Trophoblast cell (in vitro differentiated cells and primary cell): ENCODE measurements at regions not wholly inside any gene's neighbourhood (a gene's known extent, or its start where the extent isn't known, plus 50 kb on each side); places are given as distances from the start of the nearest gene placed in this dataset.

ENCODE experiments used
- DNase-seq, 2 donors: peaks; one replicate each; pipeline ENCODE4 v3.0.0-alpha.2; 2016
- H2AFZ ChIP-seq: 2 replicates; pipeline ENCODE4 v1.6.1; 2013; ENCODE audit warnings: low read length, moderate library complexity, mild to moderate bottlenecking; ENCODE audit not compliant: insufficient read depth, poor library complexity
- H2AK5ac ChIP-seq: 2 replicates; pipeline ENCODE4 v1.6.1; 2013; ENCODE audit warnings: mild to moderate bottlenecking, low read length
- H2BK120ac ChIP-seq: 2 replicates; pipeline ENCODE4 v1.6.1; 2013; ENCODE audit warnings: low read length, mild to moderate bottlenecking, moderate library complexity; ENCODE audit not compliant: insufficient read depth, poor library complexity
- H2BK12ac ChIP-seq: 2 replicates; pipeline ENCODE4 v1.6.1; 2013; ENCODE audit warnings: mild to moderate bottlenecking, low read length, moderate library complexity
- H2BK5ac ChIP-seq: 2 replicates; pipeline ENCODE4 v1.6.1; 2013; ENCODE audit warnings: low read length, low read depth, moderate library complexity, mild to moderate bottlenecking; ENCODE audit not compliant: poor library complexity
- H3K14ac ChIP-seq: 2 replicates; pipeline ENCODE4 v1.6.1; 2013; ENCODE audit warnings: mild to moderate bottlenecking, low read length
- H3K18ac ChIP-seq: 2 replicates; pipeline ENCODE4 v1.6.1; 2013; ENCODE audit warnings: mild to moderate bottlenecking, low read length
- H3K23ac ChIP-seq: 2 replicates; pipeline ENCODE4 v1.6.1; 2013; ENCODE audit warnings: low read length
- H3K27ac ChIP-seq: 2 replicates; pipeline ENCODE4 v1.5.1; 2013; ENCODE audit warnings: low read depth, mild to moderate bottlenecking, inconsistent platforms, low read length, moderate library complexity
- H3K27me3 ChIP-seq: 2 replicates; pipeline ENCODE4 v1.6.1; 2013; ENCODE audit warnings: inconsistent platforms, mild to moderate bottlenecking, low read length, moderate library complexity; ENCODE audit not compliant: insufficient read depth
- H3K36me3 ChIP-seq, 2 experiments: 1 replicate in 1 of 2; 2 replicates in 1 of 2; pipeline ENCODE4 v1.6.1; 2013; ENCODE audit warnings: low read length in 2 of 2, mild to moderate bottlenecking in 2 of 2, moderate library complexity in 1 of 2; ENCODE audit not compliant: insufficient read depth in 2 of 2, control insufficient read depth in 1 of 2
- H3K4ac ChIP-seq: 2 replicates; pipeline ENCODE4 v1.6.1; 2013; ENCODE audit warnings: low read depth, mild to moderate bottlenecking, low read length, moderate library complexity
- H3K4me1 ChIP-seq, 2 experiments: 1 replicate in 1 of 2; 2 replicates in 1 of 2; pipeline ENCODE4 v1.6.1; 2013; ENCODE audit warnings: low read length in 2 of 2, mild to moderate bottlenecking in 2 of 2, moderate library complexity in 1 of 2; ENCODE audit not compliant: insufficient read depth in 2 of 2, control insufficient read depth in 1 of 2
- H3K4me2 ChIP-seq: 2 replicates; pipeline ENCODE4 v1.6.1; 2013; ENCODE audit warnings: inconsistent platforms, mild to moderate bottlenecking, low read length, moderate library complexity
- H3K4me3 ChIP-seq: 2 replicates; pipeline ENCODE4 v1.5.1; 2013; ENCODE audit warnings: mild to moderate bottlenecking, low read depth, low read length, inconsistent platforms
- H3K79me1 ChIP-seq: one replicate; pipeline ENCODE4 v1.6.1; 2013; ENCODE audit warnings: low read length
- H3K79me2 ChIP-seq: 2 replicates; pipeline ENCODE4 v1.6.1; 2013; ENCODE audit warnings: low read length, mild to moderate bottlenecking; ENCODE audit not compliant: control insufficient read depth, insufficient read depth, poor library complexity
- H3K9ac ChIP-seq: 2 replicates; pipeline ENCODE4 v1.6.1; 2013; ENCODE audit warnings: mild to moderate bottlenecking, low read length
- H3K9me3 ChIP-seq: 2 replicates; pipeline ENCODE4 v1.6.1; 2013; ENCODE audit warnings: low read depth, mild to moderate bottlenecking, control low read depth, inconsistent platforms, low read length; ENCODE audit not compliant: insufficient read depth
- H4K12ac ChIP-seq: 2 replicates; pipeline ENCODE4 v1.6.1; 2013; ENCODE audit warnings: low read depth, mild to moderate bottlenecking, low read length, moderate library complexity
- H4K8ac ChIP-seq: 2 replicates; pipeline ENCODE4 v1.6.1; 2013; ENCODE audit warnings: low read depth, mild to moderate bottlenecking, low read length, moderate library complexity
- H4K91ac ChIP-seq: one replicate; pipeline ENCODE4 v1.6.1; 2013; ENCODE audit warnings: low read depth, mild to moderate bottlenecking, low read length, moderate library complexity
- WGBS: extraction: QIAGEN DNeasy Blood & Tissue Kit; methylation state at CpG from one replicate; pipeline ENCODE4 v1.1.7; 2013; ENCODE audit warnings: missing lambda C conversion rate; ENCODE audit not compliant: insufficient read length, insufficient coverage; ENCODE audit errors: extremely low coverage; 5-methylcytosine and 5-hydroxymethylcytosine counted together

DNA sequence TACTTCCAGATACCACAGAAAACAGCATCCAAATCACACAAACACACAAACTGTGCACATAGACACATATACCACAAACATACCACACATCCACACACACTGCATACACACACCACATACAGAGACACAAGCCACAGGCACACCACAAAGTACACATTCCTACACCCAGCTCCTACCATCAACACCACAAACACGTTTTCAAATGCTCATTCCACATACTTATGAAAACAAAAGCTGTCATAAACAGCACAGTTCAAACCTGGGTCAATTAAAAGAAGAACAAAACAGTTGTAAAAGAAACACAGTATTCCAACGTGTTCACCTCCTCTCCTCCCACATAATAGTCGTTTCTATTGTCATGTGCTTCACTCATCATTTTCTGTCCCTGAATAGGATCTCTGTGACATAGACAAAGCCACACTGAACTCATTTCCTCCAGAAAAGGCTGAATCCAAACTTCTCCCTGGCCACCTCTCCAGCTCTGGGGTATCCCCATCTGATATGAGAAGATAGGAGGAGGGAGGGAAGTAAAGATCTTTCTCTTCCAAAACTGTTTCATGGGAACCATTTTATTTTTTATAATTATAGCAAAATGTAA lies 89.2 kb downstream of the CXCL12 start:
- no CpG with 5 or more reads among the region's 3 CpGs for WGBS
- no peak for DNase-seq

DNA sequence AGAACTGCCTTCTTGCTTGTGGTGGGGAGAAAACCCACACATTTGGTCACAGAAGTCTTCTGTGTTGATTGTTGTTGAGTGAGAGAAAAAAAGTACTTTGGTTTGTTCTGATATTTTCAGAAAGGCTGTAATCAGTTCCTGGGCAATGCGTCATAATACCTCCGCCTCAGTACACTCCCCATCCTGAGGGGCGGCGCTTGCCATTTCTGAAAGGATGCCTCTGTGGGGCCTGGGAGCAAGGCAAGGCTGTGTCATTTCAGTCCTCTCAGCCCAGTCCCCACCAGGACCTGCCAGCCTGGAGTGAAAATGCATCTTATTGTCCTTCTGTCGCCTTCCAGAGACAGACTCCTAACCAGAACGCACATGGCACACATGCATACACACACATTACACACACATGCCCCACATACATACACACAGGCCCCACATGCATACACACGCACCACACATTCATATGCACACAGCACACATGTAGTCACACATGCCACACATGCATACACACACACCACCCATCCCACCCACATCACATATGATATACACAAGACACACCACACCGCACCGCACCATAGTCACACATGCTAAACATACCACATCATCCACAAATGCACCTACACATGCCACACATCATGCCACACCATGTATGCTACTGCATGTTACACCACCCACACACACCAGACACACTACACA lies 90.0 kb downstream of the CXCL12 start:
- Histone ChIP-seq H2BK120ac (no peak overlapping the region), H3K4ac (no peak overlapping the region), H3K9me3 (peaks cover 5% of the 10 kb centered on the region), H3K4me1 (peaks cover 5% of the 10 kb centered on the region in 2 experiments), H3K36me3 (peaks cover 0 to 3% of the 10 kb centered on the region in 2 experiments), H2BK5ac (no peak overlapping the region), H3K23ac (peak overlapping the region; percentile 83), H3K27ac (no peak overlapping the region), H3K27me3 (peaks cover 3% of the 10 kb centered on the region), H4K91ac (no peak overlapping the region), H2BK12ac (no peak overlapping the region), H3K9ac (no peak overlapping the region), H3K4me2 (no peak overlapping the region), H2AK5ac (no peak overlapping the region), H4K8ac (no peak overlapping the region), H2AFZ (no peak overlapping the region), H3K4me3 (peak overlapping the region; percentile 63), H3K14ac (no peak overlapping the region), H3K79me2 (no peaks in the 10 kb centered on the region), H3K79me1 (peaks cover 1% of the 10 kb centered on the region), H3K18ac (no peak overlapping the region), H4K12ac (no peak overlapping the region)
- no CpG with 5 or more reads among the region's 9 CpGs for WGBS
- DNase-seq: no peak

More for the DNA sequence above, 89.2 kb downstream of the CXCL12 start:
- no peak overlapping the region for H2AK5ac ChIP-seq
- no peak overlapping the region for H4K8ac ChIP-seq
- no peak overlapping the region for H3K4me2 ChIP-seq
- no peak overlapping the region for H3K18ac ChIP-seq
- no peak overlapping the region for H3K23ac ChIP-seq
- H3K9ac ChIP-seq: no peak overlapping the region
- H2BK12ac ChIP-seq: no peak overlapping the region
- H3K4me1 ChIP-seq: peaks cover 5 to 10% of the 10 kb centered on the region in 2 experiments
- no peak overlapping the region for H3K14ac ChIP-seq
- H3K79me2 ChIP-seq: no peaks in the 10 kb centered on the region
- peaks cover 5% of the 10 kb centered on the region for H3K9me3 ChIP-seq
- peaks cover 4% of the 10 kb centered on the region for H3K79me1 ChIP-seq
- H3K27me3 ChIP-seq: peaks cover 3% of the 10 kb centered on the region
- no peak overlapping the region for H3K4me3 ChIP-seq
- H3K27ac ChIP-seq: no peak overlapping the region
- H4K12ac ChIP-seq: no peak overlapping the region
- H3K36me3 ChIP-seq: peaks cover 0 to 3% of the 10 kb centered on the region in 2 experiments
- no peak overlapping the region for H3K4ac ChIP-seq
- H2BK5ac ChIP-seq: no peak overlapping the region
- no peak overlapping the region for H2BK120ac ChIP-seq
- no peak overlapping the region for H2AFZ ChIP-seq
- H4K91ac ChIP-seq: no peak overlapping the region

DNA sequence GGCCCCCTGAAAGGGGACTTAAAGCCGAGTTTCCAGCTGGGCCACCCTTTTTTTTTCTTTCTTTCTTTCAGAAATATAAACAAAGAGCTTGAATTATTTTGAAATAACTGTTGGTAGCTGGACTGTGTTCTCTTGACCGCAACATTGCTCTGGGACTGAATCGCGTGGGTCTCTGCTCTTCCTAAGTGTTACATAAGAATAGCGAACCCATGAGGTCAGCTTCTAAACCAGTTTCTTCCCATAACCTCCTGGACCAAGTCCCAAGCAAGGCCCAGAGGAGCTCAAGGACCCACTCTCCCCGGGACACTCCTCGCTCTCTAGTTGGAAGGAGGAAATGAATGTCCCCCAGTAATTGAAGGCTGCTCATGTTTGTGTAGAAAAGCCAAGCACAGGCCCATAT lies 91.1 kb downstream of the CXCL12 start:
- no peak overlapping the region for H4K8ac ChIP-seq
- no peak overlapping the region for H2AK5ac ChIP-seq
- no peak overlapping the region for H3K27ac ChIP-seq
- H3K9me3 ChIP-seq: peaks cover 5% of the 10 kb centered on the region
- H4K91ac ChIP-seq: no peak overlapping the region
- H3K4me1 ChIP-seq: peaks cover 5% of the 10 kb centered on the region in 2 experiments
- H2BK12ac ChIP-seq: no peak overlapping the region
- peaks cover 3% of the 10 kb centered on the region for H3K27me3 ChIP-seq
- no peak overlapping the region for H4K12ac ChIP-seq
- no peak overlapping the region for H3K4me3 ChIP-seq
- H3K4me2 ChIP-seq: no peak overlapping the region
- peaks cover 1% of the 10 kb centered on the region for H3K79me1 ChIP-seq
- no peak for DNase-seq
- no peak overlapping the region for H3K23ac ChIP-seq
- H3K18ac ChIP-seq: no peak overlapping the region
- no peak overlapping the region for H2BK5ac ChIP-seq
- H2BK120ac ChIP-seq: no peak overlapping the region
- WGBS: no CpG with 5 or more reads among the region's 7 CpGs
- no peaks in the 10 kb centered on the region for H3K79me2 ChIP-seq
- no peak overlapping the region for H3K4ac ChIP-seq
- H2AFZ ChIP-seq: no peak overlapping the region
- no peak overlapping the region for H3K14ac ChIP-seq
- peaks cover 0 to 3% of the 10 kb centered on the region in 2 experiments for H3K36me3 ChIP-seq
- H3K9ac ChIP-seq: no peak overlapping the region

DNA sequence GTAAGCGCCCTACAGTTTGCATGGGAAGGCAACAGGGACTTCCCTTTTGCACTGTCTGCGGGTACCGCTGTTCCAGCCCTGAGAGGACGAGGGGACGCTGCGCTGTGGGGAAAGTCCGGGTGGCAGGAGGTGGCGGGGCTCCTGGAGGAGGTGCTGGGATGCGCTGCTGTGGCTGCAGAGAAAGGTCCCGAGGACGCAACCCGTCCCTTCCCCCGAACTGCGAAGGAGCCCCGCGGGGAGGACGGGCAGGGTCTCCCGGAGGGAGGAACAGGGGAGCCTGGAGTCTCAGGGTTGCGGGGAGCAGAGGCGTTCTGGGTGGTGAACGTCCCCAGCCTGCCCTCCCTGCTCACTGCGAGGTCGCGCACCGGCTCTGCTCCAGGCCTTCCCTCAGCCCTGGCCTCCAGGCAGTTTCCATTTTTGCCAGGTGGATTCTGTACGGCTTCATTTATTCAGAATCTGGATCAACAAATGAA lies 91.6 kb downstream of the CXCL12 start:
- no peak overlapping the region for H3K18ac ChIP-seq
- H2BK120ac ChIP-seq: peak overlapping the region; percentile 7
- no peak overlapping the region for H4K12ac ChIP-seq
- H3K79me1 ChIP-seq: peaks cover 1% of the 10 kb centered on the region
- peaks cover 0 to 3% of the 10 kb centered on the region in 2 experiments for H3K36me3 ChIP-seq
- H3K9ac ChIP-seq: no peak overlapping the region
- H2BK12ac ChIP-seq: no peak overlapping the region
- H4K8ac ChIP-seq: peak overlapping the region; percentile 48
- H4K91ac ChIP-seq: no peak overlapping the region
- H2AK5ac ChIP-seq: peak overlapping the region; percentile 76
- DNase-seq: no peak
- no peak overlapping the region for H3K23ac ChIP-seq
- H3K4me1 ChIP-seq: peaks cover 5% of the 10 kb centered on the region in 2 experiments
- peaks cover 3% of the 10 kb centered on the region for H3K27me3 ChIP-seq
- H3K79me2 ChIP-seq: no peaks in the 10 kb centered on the region
- peak overlapping the region; percentile 10 for H2AFZ ChIP-seq
- no peak overlapping the region for H3K4me3 ChIP-seq
- peak overlapping the region; percentile 68 for H3K14ac ChIP-seq
- no CpG with 5 or more reads among the region's 26 CpGs for WGBS
- no peak overlapping the region for H3K27ac ChIP-seq
- H3K4me2 ChIP-seq: peak overlapping the region; percentile 59
- no peak overlapping the region for H2BK5ac ChIP-seq
- no peak overlapping the region for H3K4ac ChIP-seq
- H3K9me3 ChIP-seq: peaks cover 5% of the 10 kb centered on the region
